PFSK-1 (cell line): ENCODE measurements at regions not wholly inside any gene's neighbourhood (a gene's known extent, or its start where the extent isn't known, plus 50 kb on each side); places are given as distances from the start of the nearest gene placed in this dataset.

Experiments
- POLR2AphosphoS5 ChIP-seq: IDR thresholded peaks from 2 replicates; pipeline ENCODE4 v1.6.1; 2012; ENCODE audit warnings: low read depth, mild to moderate bottlenecking, control low read depth, low read length, moderate library complexity
- TAF1 ChIP-seq: IDR thresholded peaks from 2 replicates; pipeline ENCODE4 v1.6.1; 2012; ENCODE audit warnings: low read length, control low read depth, borderline replicate concordance; ENCODE audit not compliant: insufficient read depth

DNA sequence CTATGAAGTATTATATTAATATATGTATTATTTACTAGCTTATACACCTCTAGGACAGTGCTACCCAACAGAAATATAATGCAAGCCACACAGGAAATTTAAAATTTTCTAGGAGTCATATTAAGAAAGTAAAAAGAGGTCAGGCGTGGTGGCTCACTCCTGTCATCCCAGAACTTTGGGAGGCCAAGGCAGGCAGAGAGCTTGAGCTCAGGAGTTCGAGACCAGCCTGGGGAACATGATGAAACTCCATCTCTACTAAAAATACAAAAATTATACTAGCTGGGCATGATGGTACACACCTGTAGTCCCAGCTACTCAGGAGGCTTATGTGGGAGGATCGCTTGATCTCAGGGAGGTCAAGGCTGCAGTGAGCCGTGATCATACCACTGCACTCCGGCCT is 237.6 kb upstream of the ZNF217 start:
- TF ChIP-seq POLR2AphosphoS5 (no peak), TAF1 (no peak)
